ENCODE measurements at regions not wholly inside any gene's neighbourhood (a gene's known extent, or its start where the extent isn't known, plus 50 kb on each side); places are given as distances from the start of the nearest gene placed in this dataset.

DNA sequence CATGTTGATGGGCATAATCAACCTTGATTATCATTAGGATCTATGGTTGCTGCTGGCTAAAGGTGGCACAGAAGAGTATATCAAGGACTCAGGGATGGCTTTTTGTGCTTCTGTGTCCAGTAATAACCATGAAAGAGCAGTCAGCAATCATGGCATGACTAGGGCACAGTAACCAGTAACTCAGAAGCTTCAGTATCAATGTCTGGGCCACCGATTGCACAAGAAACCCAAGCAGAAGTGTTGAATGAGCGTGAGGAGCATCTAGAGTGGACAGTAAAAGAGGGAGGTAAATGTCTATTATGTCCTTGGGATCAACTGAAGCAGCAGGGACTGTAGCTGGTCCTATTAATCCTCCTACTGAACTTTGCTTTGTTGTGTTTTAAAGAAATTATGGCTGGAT, 81.5 kb upstream of the F13A1 start:
- no peak overlapping the region for H3K27ac ChIP-seq
- H3K9ac ChIP-seq: no peak overlapping the region
- no peaks in the 10 kb centered on the region for H3K79me2 ChIP-seq (ENCODE audit: insufficient read depth, low read depth)
- no peak overlapping the region for H3K4me2 ChIP-seq
- H2AFZ ChIP-seq (ENCODE audit: low read depth): no peak overlapping the region
- H3K36me3 ChIP-seq (ENCODE audit: insufficient read depth): no peaks in the 10 kb centered on the region
- TF ChIP-seq CTCF (conservative IDR thresholded peaks at IDR 0.05; ENCODE audit: low read depth, low read length): no peak
- H4K20me1 ChIP-seq (ENCODE audit: insufficient read depth): no peaks in the 10 kb centered on the region
- H3K4me1 ChIP-seq (ENCODE audit: low read depth, poor library complexity, severe bottlenecking): no peaks in the 10 kb centered on the region
- H3K27me3 ChIP-seq (ENCODE audit: insufficient read depth, low read depth): no peaks in the 10 kb centered on the region
- H3K4me3 ChIP-seq (IDR thresholded peaks at IDR 0.05; ENCODE audit: insufficient read depth, low read depth, low read length): no peak overlapping the region

- Histone ChIP-seq H3K4me2 (no peak overlapping the region), H3K4me3 (IDR thresholded peaks at IDR 0.05; ENCODE audit: insufficient read depth, low read depth, low read length) (no peak overlapping the region), H3K9ac (no peak overlapping the region), H3K27me3 (ENCODE audit: insufficient read depth, low read depth) (no peaks in the 10 kb centered on the region), H3K27ac (no peak overlapping the region), H3K79me2 (ENCODE audit: insufficient read depth, low read depth) (no peaks in the 10 kb centered on the region), H2AFZ (ENCODE audit: low read depth) (no peak overlapping the region), H3K36me3 (ENCODE audit: insufficient read depth) (no peaks in the 10 kb centered on the region), H3K4me1 (ENCODE audit: low read depth, poor library complexity, severe bottlenecking) (no peaks in the 10 kb centered on the region), H4K20me1 (ENCODE audit: insufficient read depth) (no peaks in the 10 kb centered on the region)
- no peak for TF ChIP-seq CTCF (conservative IDR thresholded peaks at IDR 0.05; ENCODE audit: low read depth, low read length)
These were observed 82.1 kb upstream of the F13A1 start for GRCh38 chr6:6402591-6402990.

- H4K20me1 ChIP-seq (ENCODE audit: insufficient read depth): no peaks in the 10 kb centered on the region
- no peak overlapping the region for H2AFZ ChIP-seq (ENCODE audit: low read depth)
- no peak for TF ChIP-seq CTCF (conservative IDR thresholded peaks at IDR 0.05; ENCODE audit: low read depth, low read length)
- no peak overlapping the region for H3K9ac ChIP-seq
- H3K36me3 ChIP-seq (ENCODE audit: insufficient read depth): no peaks in the 10 kb centered on the region
- no peaks in the 10 kb centered on the region for H3K27me3 ChIP-seq (ENCODE audit: insufficient read depth, low read depth)
- no peaks in the 10 kb centered on the region for H3K79me2 ChIP-seq (ENCODE audit: insufficient read depth, low read depth)
- H3K4me2 ChIP-seq: no peak overlapping the region
- H3K4me3 ChIP-seq (IDR thresholded peaks at IDR 0.05; ENCODE audit: insufficient read depth, low read depth, low read length): no peak overlapping the region
- H3K4me1 ChIP-seq (ENCODE audit: low read depth, poor library complexity, severe bottlenecking): no peaks in the 10 kb centered on the region
- H3K27ac ChIP-seq: no peak overlapping the region
These were observed 84.6 kb upstream of the F13A1 start for GRCh38 chr6:6405031-6405430.

- Histone ChIP-seq H3K9ac (no peak overlapping the region), H3K27me3 (ENCODE audit: insufficient read depth, low read depth) (no peaks in the 10 kb centered on the region), H3K4me3 (IDR thresholded peaks at IDR 0.05; ENCODE audit: insufficient read depth, low read depth, low read length) (no peak overlapping the region), H3K27ac (no peak overlapping the region), H4K20me1 (ENCODE audit: insufficient read depth) (no peaks in the 10 kb centered on the region), H3K4me2 (no peak overlapping the region), H3K4me1 (ENCODE audit: low read depth, poor library complexity, severe bottlenecking) (no peaks in the 10 kb centered on the region), H2AFZ (ENCODE audit: low read depth) (no peak overlapping the region), H3K79me2 (ENCODE audit: insufficient read depth, low read depth) (no peaks in the 10 kb centered on the region), H3K36me3 (ENCODE audit: insufficient read depth) (no peaks in the 10 kb centered on the region)
- no peak for TF ChIP-seq CTCF (conservative IDR thresholded peaks at IDR 0.05; ENCODE audit: low read depth, low read length)
These were observed 85.7 kb upstream of the F13A1 start for GRCh38 chr6:6405997-6406714.
